ENCODE measurements at regions not wholly inside any gene's neighbourhood (a gene's known extent, or its start where the extent isn't known, plus 50 kb on each side); places are given as distances from the start of the nearest gene placed in this dataset.
"Not testable (repeated sequence)": the region's sequence is repeated elsewhere in the genome, so short reads cannot be mapped to it uniquely, and the experiment has no call there.

DNA sequence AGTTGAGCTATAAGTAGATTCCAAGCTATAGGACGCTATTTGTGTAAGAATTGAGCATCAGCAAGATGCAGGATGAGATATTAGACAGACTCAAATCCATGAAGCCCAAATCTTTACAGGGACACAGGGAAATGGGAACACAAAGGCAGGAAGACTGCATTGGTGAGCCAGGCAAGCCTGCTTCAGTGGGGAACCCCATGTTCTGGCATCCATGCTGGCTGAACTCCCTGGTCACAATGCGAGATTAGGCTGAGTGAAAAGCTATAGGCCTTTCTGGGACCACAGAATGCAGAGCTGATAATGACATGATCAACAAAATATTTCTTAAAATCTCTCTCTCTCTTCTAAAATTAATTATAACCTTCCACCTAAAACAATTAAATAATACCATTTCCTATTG lies 170.5 kb downstream of the CDC14C start:
- intact Hi-C loops (cut with DNase I): no loop called here
- ATAC-seq (no peak), DNase-seq (ENCODE audit: missing footprints) (no peak)

- DNase-seq (ENCODE audit: missing footprints) (no peak), ATAC-seq (no peak)
- intact Hi-C loops (cut with DNase I): no loop called here
These were observed 175.4 kb downstream of the CDC14C start for GRCh38 chr7:49099587-49100326.

DNA sequence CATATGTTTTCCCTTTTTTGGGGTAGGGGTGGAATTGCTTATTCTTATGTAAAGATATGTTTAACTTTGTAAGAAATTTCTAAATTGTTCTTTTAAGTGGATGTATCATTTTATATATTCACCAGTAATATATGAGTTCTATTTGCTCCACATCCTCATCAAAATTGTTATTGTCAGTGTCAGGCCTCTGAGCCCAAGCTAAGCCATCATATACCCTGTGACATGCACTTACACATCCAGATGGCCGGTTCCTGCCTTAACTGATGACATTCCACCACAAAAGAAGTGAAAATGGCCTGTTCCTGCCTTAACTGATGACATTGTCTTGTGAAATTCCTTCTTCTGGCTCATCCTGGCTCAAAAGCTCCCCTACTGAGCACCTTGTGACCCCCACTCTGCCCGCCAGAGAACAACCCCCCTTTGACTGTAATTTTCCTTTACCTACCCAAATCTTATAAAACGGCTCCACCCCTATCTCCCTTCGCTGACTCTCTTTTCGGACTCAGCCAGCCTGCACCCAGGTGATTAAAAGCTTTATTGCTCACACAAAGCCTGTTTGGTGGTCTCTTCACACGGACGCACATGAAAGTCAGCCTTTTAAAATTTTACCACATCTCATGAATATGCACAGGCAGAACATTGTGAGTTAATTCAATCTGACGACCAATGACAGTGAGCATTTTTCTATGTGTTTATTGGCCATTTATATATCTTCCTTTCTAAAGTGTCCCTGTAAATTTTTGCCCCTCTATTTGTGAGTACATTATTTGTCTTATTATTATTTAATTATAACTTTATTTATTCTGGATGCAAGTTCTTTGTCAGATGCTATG lies 176.8 kb downstream of the CDC14C start:
- ATAC-seq; DNase-seq (ENCODE audit: missing footprints); intact Hi-C loops (cut with DNase I): not testable (repeated sequence)

- ATAC-seq (no peak), DNase-seq (ENCODE audit: missing footprints) (no peak)
- intact Hi-C loops (cut with DNase I): no loop called here
These were observed 178.1 kb downstream of the CDC14C start for GRCh38 chr7:49102411-49102810.

DNA sequence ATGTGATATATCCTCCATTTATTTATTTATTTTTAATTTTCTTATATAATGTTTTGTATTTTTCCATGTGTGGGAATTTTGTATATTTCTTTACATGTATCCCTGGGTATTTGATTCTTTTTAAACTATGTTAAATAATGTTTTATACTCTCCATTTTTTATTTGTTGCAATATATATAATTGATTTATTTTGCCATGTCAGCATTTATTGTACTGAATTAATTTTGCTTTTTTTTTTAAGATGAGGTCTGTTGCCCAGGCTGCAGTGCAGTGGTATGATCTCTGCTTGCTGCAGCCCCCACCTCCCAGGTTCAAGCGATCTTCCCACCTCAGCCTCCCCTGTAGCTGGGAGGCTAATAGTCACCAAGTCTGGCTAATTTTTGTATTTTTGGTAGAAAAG lies 187.4 kb downstream of the CDC14C start:
- ATAC-seq (no peak), DNase-seq (ENCODE audit: missing footprints) (no peak)
- intact Hi-C loops (cut with DNase I): no loop called here

- no peak for DNase-seq (ENCODE audit: missing footprints)
- intact Hi-C loops (cut with DNase I): no loop called here
- peak; percentile 91 for ATAC-seq
These were observed 187.9 kb downstream of the CDC14C start for GRCh38 chr7:49112222-49112621.

DNA sequence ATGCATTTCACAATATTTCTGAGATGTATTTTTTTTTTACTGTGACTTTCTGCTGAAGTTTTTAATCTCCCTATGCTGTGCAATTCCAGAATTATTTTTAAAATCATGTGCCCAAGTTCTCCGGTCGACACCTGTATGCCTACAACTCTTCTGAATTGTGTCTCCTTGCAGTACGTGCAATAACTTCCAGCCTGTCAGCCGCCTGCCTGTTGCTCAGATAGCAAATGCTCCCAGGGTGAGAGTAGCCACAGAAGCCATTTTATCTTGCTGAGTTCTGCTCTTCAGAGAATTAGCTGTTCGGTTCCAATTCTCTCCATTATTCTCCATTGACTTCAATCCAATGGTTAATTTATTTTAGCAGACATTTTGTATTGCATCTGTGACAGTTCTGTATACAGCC lies 188.3 kb downstream of the CDC14C start:
- ATAC-seq (no peak), DNase-seq (ENCODE audit: missing footprints) (no peak)
- intact Hi-C loops (cut with DNase I): no loop called here

GRCh38 chr7:49119706-49120105 lies 195.4 kb downstream of the CDC14C start:
- DNase-seq (ENCODE audit: missing footprints): no peak
- ATAC-seq: no peak
- intact Hi-C loops (cut with DNase I): no loop called here

GRCh38 chr7:49125246-49125645 lies 200.9 kb downstream of the CDC14C start:
- DNase-seq (ENCODE audit: missing footprints) (no peak), ATAC-seq (no peak)
- intact Hi-C loops (cut with DNase I): no loop called here

- intact Hi-C loops (cut with DNase I): no loop called here
- no peak for ATAC-seq
- DNase-seq (ENCODE audit: missing footprints): no peak
These were observed 203.1 kb downstream of the CDC14C start for GRCh38 chr7:49127359-49127913.

GRCh38 chr7:49137978-49138377 lies 213.6 kb downstream of the CDC14C start:
- intact Hi-C loops (cut with DNase I): no loop called here
- ATAC-seq (no peak), DNase-seq (ENCODE audit: missing footprints) (no peak)

DNA sequence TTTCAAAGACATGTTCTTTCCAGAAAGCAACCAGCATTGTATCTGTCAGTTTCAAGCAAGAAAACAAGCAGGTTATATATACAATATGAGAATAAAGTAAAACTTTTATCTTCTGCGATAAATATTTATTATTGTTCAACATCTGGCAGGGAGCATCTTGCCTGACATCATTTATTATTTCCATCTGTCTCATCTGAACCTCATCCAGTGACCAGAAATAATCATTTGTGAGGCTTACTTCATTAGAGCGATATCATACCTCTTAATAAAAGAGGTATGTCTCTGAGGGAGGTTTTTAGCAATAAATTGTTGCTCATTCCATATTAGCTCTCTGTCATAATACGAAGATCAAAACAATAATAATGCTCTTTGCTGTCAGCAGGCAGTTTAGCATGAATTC lies 226.1 kb downstream of the CDC14C start:
- ATAC-seq (no peak), DNase-seq (ENCODE audit: missing footprints) (no peak)
- intact Hi-C loops (cut with DNase I): no loop called here

GRCh38 chr7:49151146-49151545 lies 226.8 kb downstream of the CDC14C start:
- intact Hi-C loops (cut with DNase I): no loop called here
- no peak for DNase-seq (ENCODE audit: missing footprints)
- no peak for ATAC-seq

DNA sequence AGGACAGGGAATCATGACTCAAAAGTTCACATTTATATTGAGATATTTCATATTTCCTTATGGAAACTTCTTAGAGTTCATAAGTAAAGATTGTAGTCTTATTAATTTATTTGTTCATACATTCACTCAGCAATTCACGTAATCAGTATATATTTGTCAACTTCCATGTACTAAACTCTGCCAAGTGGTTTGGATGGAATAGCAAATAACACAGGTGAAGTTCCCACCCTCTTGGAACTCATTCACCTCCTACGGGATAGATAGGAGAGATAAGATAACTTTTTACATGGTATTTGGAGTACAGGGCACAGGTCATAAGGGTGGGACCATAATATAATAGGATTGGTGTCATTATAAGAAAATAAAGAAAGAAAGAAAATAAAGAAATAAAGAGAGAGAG lies 234.0 kb downstream of the CDC14C start:
- intact Hi-C loops (cut with DNase I): no loop called here
- ATAC-seq (no peak), DNase-seq (ENCODE audit: missing footprints) (no peak)

- DNase-seq (ENCODE audit: missing footprints): no peak
- intact Hi-C loops (cut with DNase I): no loop called here
- no peak for ATAC-seq
These were observed 235.2 kb downstream of the CDC14C start for GRCh38 chr7:49159536-49159935.

- ATAC-seq (no peak), DNase-seq (ENCODE audit: missing footprints) (no peak)
- intact Hi-C loops (cut with DNase I): no loop called here
These were observed 242.1 kb downstream of the CDC14C start for GRCh38 chr7:49166441-49166840.

DNA sequence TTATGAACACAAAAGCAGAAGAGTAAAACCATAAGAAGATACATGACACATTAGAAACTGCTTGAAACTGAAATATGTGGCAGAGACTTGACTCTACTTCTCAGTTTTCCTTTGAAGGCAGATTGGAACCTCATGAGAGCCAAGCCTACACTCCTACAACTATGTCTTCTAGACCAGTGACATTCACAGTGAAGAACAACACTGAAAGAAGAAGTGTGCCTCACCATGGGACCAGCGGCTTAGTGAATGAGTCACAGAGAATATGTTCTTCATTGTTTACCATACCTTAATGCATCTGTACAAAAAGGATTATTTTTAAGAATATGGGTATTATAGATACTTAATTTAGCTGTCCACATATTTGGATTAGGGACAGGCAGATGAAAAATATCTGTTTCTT lies 248.3 kb downstream of the CDC14C start:
- DNase-seq (ENCODE audit: missing footprints): no peak
- ATAC-seq: no peak
- intact Hi-C loops (cut with DNase I): no loop called here

GRCh38 chr7:49174396-49174795 lies 250.0 kb downstream of the CDC14C start:
- intact Hi-C loops (cut with DNase I): no loop called here
- DNase-seq (ENCODE audit: missing footprints) (no peak), ATAC-seq (no peak)

DNA sequence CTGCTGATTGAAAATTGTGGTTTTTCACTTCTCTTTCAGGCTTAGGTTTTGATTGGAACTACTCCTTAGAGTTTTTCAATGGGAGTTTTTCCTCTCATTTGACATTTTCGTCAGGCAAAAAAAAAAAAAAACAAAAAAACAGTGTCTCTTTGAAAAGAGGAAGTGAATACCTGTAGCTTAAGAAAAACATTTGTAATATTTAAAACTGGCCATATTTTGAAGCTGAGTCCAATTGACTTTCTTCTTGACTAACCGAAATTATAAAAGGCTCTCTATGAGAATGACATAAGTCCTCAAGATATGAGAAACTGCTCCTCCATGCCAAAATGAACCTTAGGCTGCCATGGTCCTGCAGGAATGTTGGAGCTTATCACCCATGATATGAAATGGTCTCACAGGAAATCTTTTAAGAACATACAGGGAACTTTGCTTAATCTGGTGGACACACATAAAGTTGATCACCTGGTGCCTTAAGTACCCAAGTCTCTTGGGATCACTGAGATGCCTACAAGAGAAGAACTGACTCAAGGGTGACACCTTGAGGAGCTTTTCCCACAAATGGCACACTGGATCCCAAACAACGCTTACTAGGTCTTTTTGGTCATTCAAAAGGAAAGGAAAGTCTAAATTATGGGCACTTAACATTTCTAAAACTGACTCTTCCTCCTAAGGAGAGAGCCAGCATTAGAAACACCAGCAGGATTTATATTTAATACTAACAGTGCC lies 263.4 kb downstream of the CDC14C start:
- ATAC-seq (no peak), DNase-seq (ENCODE audit: missing footprints) (no peak)
- intact Hi-C loops (cut with DNase I): no loop called here

Measured in Right ventricle myocardium inferior (tissue), 1 donor.